GM18499 (cell line): ENCODE measurements at regions not wholly inside any gene's neighbourhood (a gene's known extent, or its start where the extent isn't known, plus 50 kb on each side); places are given as distances from the start of the nearest gene placed in this dataset.

Source experiments
- ATAC-seq: cut with Tn5 transposase; IDR thresholded peaks from one replicate; pipeline ENCODE4 v1.9.1; 2021; ENCODE audit warnings: moderate number of reproducible peaks; ENCODE audit not compliant: insufficient read depth, unreplicated experiment

DNA sequence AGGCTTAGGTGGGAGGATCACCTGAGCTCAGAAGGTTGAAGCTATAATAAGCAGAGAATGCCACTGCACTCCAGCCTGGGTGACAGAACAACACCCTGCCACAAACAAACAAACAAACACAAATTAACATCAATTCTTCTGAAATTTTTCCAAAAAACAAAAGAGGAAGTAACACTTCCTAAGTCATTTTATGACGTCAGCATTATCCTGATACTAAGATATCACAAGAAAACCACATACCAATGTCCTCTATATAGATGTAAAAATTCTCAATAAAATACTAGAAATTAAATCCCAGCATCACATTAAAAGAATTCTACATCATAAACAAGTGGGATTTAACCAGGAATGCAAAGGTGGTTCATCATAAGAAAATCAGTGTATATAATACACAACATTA lies 64.4 kb upstream of the STK26 start:
- ATAC-seq = no peak

- ATAC-seq = no peak
These were observed 52.8 kb upstream of the STK26 start for GRCh38 chrX:131970347-131970746.
